AG04450 (cell line): ENCODE measurements at regions not wholly inside any gene's neighbourhood (a gene's known extent, or its start where the extent isn't known, plus 50 kb on each side); places are given as distances from the start of the nearest gene placed in this dataset.

ENCODE experiments used
- CTCF ChIA-PET: fragments of 300-600, 350-600 bp; formaldehyde crosslinking; extraction: SDS; loops from one replicate; lab custom pipeline; 2022; ENCODE audit warnings: antibody characterized with exemption, inconsistent platforms; lab: Charles Lee
- POLR2A ChIA-PET: fragments of 350-600 bp; formaldehyde crosslinking; extraction: SDS; loops from one replicate; lab custom pipeline; 2021; ENCODE audit warnings: antibody characterized with exemption, inconsistent platforms; lab: Yijun Ruan, JAX
- DNase-seq: peaks from one replicate; pipeline ENCODE4 v3.0.0-alpha.2; 2011; ENCODE audit warnings: low read depth, low spot score
- H3K27ac ChIP-seq: one replicate; pipeline ENCODE4 v1.5.1; 2012; ENCODE audit warnings: low read depth, low read length, control low read depth
- H3K27me3 ChIP-seq: one replicate; pipeline ENCODE4 v1.6.0; 2012; ENCODE audit warnings: low read length; ENCODE audit not compliant: control insufficient read depth, insufficient read depth
- H3K4me3 ChIP-seq: 2 replicates; pipeline ENCODE4 v1.5.1; 2011; ENCODE audit warnings: mild to moderate bottlenecking, low read depth, low read length, control low read depth
- H3K9me3 ChIP-seq: 2 replicates; pipeline ENCODE4 v1.5.1; 2012; ENCODE audit warnings: low read length; ENCODE audit not compliant: control insufficient read depth, insufficient read depth
- CTCF ChIP-seq: IDR thresholded peaks from 2 replicates; pipeline ENCODE4 v1.5.1; 2011; ENCODE audit warnings: low read depth, low read length, control low read depth, inconsistent platforms

GRCh38 chr22:49439373-49439772, 388.3 kb downstream of the BRD1 start:
- Histone ChIP-seq H3K27ac (no peak overlapping the region), H3K4me3 (no peak overlapping the region), H3K9me3 (peaks cover 61% of the 10 kb centered on the region), H3K27me3 (no peaks in the 10 kb centered on the region)
- ChIA-PET CTCF (no interaction called here), POLR2A (no interaction called here)
- DNase-seq, result no peak
- TF ChIP-seq CTCF, result no peak

- Histone ChIP-seq H3K27ac (no peak overlapping the region), H3K4me3 (no peak overlapping the region), H3K27me3 (no peaks in the 10 kb centered on the region), H3K9me3 (peaks cover 72% of the 10 kb centered on the region)
- no peak for DNase-seq
- ChIA-PET POLR2A (no interaction called here), CTCF (no interaction called here)
- no peak for TF ChIP-seq CTCF
Observed at GRCh38 chr22:49437956-49438355, 389.7 kb downstream of the BRD1 start.

- POLR2A ChIA-PET, result no interaction called here
- H3K4me3 ChIP-seq, result no peak overlapping the region
- DNase-seq, result no peak
- H3K27ac ChIP-seq, result no peak overlapping the region
- H3K9me3 ChIP-seq, result peaks cover 77% of the 10 kb centered on the region
- TF ChIP-seq CTCF, result no peak
- CTCF ChIA-PET, result no interaction called here
- no peaks in the 10 kb centered on the region for H3K27me3 ChIP-seq
Observed at GRCh38 chr22:49437356-49437755, 390.3 kb downstream of the BRD1 start.

GRCh38 chr22:49436056-49436455, 391.6 kb downstream of the BRD1 start:
- CTCF ChIA-PET, result no interaction called here
- Histone ChIP-seq H3K27me3 (no peaks in the 10 kb centered on the region), H3K27ac (no peak overlapping the region), H3K4me3 (no peak overlapping the region), H3K9me3 (peaks cover 79% of the 10 kb centered on the region)
- POLR2A ChIA-PET, result no interaction called here
- no peak for TF ChIP-seq CTCF
- DNase-seq, result no peak

- Histone ChIP-seq H3K9me3 (peaks cover 76% of the 10 kb centered on the region), H3K27ac (no peak overlapping the region), H3K27me3 (no peaks in the 10 kb centered on the region), H3K4me3 (no peak overlapping the region)
- ChIA-PET CTCF (no interaction called here), POLR2A (no interaction called here)
- no peak for TF ChIP-seq CTCF
- no peak for DNase-seq
Observed at GRCh38 chr22:49435596-49435995, 392.1 kb downstream of the BRD1 start.
